ENCODE measurements at regions not wholly inside any gene's neighbourhood (a gene's known extent, or its start where the extent isn't known, plus 50 kb on each side); places are given as distances from the start of the nearest gene placed in this dataset.

DNA sequence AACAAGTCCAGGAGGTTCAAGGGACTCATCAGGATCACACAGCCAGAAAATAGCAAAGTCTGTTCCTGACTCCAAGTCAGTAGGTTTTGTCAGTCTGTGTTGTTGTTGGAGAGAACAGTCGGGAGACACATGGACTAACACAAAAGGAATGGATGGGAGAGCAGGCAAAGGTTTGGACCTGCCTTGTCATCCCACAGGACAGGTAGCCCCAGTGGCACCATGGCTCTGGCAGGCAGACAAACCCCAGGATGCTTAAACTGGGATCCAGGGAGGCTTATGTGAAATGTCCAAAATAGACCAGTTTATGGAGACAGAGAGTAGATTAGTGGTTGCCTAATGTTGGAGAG, 201.6 kb upstream of the NAV2 start:
- DNase-seq (ENCODE audit: low spot score), result no peak
- intact Hi-C loops (cut with micrococcal nuclease), result no loop called here
- Mint-ChIP-seq H3K36me3 (ENCODE audit: low read depth) (no peaks in the 10 kb centered on the region), H3K27me3 (ENCODE audit: low read depth) (peaks cover 8% of the 10 kb centered on the region), H3K27ac (no peak overlapping the region), H3K4me1 (ENCODE audit: low read depth) (no peaks in the 10 kb centered on the region), H3K4me3 (ENCODE audit: low read depth) (no peak overlapping the region), H3K9me3 (no peaks in the 10 kb centered on the region)

DNA sequence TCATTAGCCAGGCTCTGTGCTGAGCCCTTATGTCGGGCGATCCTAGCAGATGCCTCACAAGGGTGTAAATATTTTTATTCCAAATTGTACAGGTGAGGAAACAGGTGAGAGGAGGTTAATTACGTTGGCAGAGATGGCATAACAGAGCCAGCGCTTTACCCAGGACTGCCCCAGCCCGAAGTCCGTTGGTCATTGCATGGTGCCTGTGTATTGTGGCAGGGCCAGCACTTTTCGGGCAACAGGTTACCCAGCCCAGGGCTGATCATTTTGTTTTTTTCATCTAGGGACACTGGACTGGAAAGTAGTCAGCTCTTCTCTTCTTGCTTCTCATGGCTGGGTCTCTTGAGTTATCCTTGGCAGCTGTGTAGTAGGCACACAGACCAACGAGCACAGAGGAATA, 202.2 kb upstream of the NAV2 start:
- intact Hi-C loops (cut with micrococcal nuclease), result no loop called here
- Mint-ChIP-seq H3K4me3 (ENCODE audit: low read depth) (no peak overlapping the region), H3K27ac (no peak overlapping the region), H3K27me3 (ENCODE audit: low read depth) (peaks cover 8% of the 10 kb centered on the region), H3K9me3 (no peaks in the 10 kb centered on the region), H3K36me3 (ENCODE audit: low read depth) (no peaks in the 10 kb centered on the region), H3K4me1 (ENCODE audit: low read depth) (no peaks in the 10 kb centered on the region)
- DNase-seq (ENCODE audit: low spot score), result no peak

DNA sequence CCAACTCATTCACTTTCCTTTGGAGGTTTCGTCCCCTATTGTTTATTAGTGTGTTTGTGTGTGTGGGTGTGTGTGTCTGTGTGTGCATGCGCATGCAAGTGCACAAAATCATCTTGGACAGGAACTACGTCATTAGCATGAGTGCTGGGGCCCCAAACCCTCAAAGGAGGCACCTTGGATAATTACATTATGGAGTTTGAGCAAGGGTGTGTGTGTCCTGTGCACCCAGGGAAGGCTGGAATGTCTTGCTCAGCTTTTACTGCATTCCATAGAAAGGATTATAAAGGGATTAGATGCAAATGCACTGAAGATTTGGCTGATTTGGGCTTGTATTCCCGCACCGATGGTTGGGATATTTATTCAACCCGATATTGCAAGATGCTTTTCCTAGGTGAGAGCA, 203.4 kb upstream of the NAV2 start:
- Mint-ChIP-seq H3K9me3 (no peaks in the 10 kb centered on the region), H3K36me3 (ENCODE audit: low read depth) (no peaks in the 10 kb centered on the region), H3K4me3 (ENCODE audit: low read depth) (no peak overlapping the region), H3K27me3 (ENCODE audit: low read depth) (peaks cover 6% of the 10 kb centered on the region), H3K27ac (no peak overlapping the region), H3K4me1 (ENCODE audit: low read depth) (no peaks in the 10 kb centered on the region)
- intact Hi-C loops (cut with micrococcal nuclease), result no loop called here
- no peak for DNase-seq (ENCODE audit: low spot score)

DNA sequence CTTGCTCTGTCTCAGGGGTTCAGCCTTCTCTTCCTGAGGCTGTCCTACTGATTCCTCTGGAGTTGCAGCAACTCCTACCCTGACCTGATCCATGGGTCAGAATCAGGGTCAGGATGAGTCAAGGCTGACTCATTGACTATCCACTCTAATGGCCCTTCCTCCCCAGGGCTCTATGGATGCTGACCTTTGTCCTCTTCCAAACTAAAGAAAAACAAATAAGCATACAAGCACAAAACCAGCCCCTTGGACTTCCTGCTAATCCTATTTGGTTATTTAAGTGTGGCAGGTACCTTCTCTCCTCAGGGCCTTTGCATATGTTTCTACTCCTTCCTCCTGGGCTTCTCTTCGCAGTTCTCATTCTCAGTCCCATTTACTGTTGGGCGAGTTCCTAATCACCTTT, 204.5 kb upstream of the NAV2 start:
- DNase-seq (ENCODE audit: low spot score), result no peak
- Mint-ChIP-seq H3K4me3 (ENCODE audit: low read depth) (no peak overlapping the region), H3K4me1 (ENCODE audit: low read depth) (no peaks in the 10 kb centered on the region), H3K36me3 (ENCODE audit: low read depth) (no peaks in the 10 kb centered on the region), H3K27me3 (ENCODE audit: low read depth) (peaks cover 6% of the 10 kb centered on the region), H3K27ac (no peak overlapping the region), H3K9me3 (no peaks in the 10 kb centered on the region)
- intact Hi-C loops (cut with micrococcal nuclease), result no loop called here

DNA sequence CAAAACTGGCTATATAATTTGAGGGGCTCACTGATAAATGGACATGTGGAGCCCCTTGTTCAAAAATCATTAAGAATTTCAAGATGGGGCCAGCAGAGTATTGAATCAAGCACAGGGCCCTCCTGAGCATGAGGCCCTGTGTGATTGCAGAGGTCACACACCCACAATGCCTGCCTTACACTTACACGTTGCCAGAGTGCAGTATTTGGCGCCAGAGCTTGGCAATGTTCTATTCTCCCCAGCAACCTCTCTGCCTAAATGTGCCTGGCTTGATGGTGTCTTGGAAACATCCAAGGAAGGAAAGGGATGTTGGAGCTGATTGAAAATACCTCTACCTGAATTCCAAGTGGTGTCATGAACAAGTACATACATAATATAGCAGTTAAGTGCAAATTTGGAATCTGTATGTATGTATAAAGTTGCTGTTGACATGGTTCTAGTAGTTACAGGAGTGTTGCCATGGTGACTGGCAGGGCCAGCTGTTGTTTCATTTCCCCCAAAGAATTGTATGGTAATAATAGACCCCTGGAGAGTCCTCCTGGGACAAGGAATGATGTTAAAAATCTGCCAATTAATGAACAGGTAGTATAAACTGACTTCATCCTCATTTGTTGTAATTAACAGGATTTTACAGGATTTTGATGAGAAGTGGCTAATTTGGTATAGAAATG, 205.7 kb upstream of the NAV2 start:
- DNase-seq (ENCODE audit: low spot score), result no peak
- H3K27me3 Mint-ChIP-seq (ENCODE audit: low read depth), result peaks cover 6% of the 10 kb centered on the region
- H3K4me1 Mint-ChIP-seq (ENCODE audit: low read depth), result no peaks in the 10 kb centered on the region
- no peak overlapping the region for H3K4me3 Mint-ChIP-seq (ENCODE audit: low read depth)
- H3K36me3 Mint-ChIP-seq (ENCODE audit: low read depth), result no peaks in the 10 kb centered on the region
- no peaks in the 10 kb centered on the region for H3K9me3 Mint-ChIP-seq
- no peak overlapping the region for H3K27ac Mint-ChIP-seq
- intact Hi-C loops (cut with micrococcal nuclease), result no loop called here

DNA sequence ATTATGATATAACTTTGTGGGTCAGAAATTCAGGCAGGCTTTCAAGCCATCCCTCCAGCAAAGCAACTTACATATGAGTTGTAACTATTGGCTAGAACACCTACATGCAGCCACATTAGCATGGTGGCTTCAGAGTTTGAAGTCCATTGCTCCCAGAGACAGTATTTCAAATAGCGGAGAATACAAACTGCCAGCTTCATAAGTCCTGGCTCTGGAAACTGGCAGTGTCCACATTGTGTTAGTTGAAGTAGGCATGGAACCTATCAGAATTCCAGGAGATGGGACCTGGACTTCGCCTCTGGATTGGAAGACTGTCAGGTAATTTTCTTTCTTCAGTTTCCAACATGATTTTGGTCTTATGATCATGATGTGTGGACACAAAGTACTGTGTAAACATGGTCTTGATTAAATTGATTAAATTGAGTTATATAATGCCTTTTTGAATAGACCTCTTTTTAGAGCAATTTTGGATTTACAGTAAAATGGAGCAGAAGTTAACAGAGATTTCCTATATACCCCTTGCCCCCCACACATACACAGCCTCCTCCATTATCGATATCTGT, 209.9 kb upstream of the NAV2 start:
- intact Hi-C loops (cut with micrococcal nuclease), result no loop called here
- no peak overlapping the region for H3K4me3 Mint-ChIP-seq (ENCODE audit: low read depth)
- DNase-seq (ENCODE audit: low spot score), result no peak
- H3K27ac Mint-ChIP-seq, result no peak overlapping the region
- H3K27me3 Mint-ChIP-seq (ENCODE audit: low read depth), result no peaks in the 10 kb centered on the region
- no peaks in the 10 kb centered on the region for H3K36me3 Mint-ChIP-seq (ENCODE audit: low read depth)
- H3K9me3 Mint-ChIP-seq, result no peaks in the 10 kb centered on the region
- H3K4me1 Mint-ChIP-seq (ENCODE audit: low read depth), result no peaks in the 10 kb centered on the region

DNA sequence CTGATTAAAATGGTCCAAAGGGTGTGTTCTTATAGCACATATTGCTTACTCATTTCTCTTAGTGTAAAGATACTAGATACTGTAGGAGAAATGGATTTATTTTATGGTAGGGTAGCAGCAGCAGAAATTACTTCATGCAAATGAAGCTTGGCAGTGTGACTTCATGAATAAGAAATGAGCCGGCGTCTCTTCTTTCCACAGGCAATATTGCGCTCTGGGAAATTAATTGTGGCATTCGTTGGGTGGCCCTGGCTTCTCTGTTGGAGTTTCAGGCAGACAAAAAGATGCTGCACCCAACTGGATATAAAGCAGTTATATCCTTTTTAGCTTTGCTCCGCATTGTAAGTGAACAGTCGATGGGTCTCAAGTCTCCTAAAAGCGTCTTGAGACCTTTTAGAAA, 211.0 kb upstream of the NAV2 start:
- no peaks in the 10 kb centered on the region for H3K36me3 Mint-ChIP-seq (ENCODE audit: low read depth)
- no peaks in the 10 kb centered on the region for H3K9me3 Mint-ChIP-seq
- H3K27me3 Mint-ChIP-seq (ENCODE audit: low read depth), result peaks cover 2% of the 10 kb centered on the region
- no peaks in the 10 kb centered on the region for H3K4me1 Mint-ChIP-seq (ENCODE audit: low read depth)
- intact Hi-C loops (cut with micrococcal nuclease), result no loop called here
- H3K27ac Mint-ChIP-seq, result no peak overlapping the region
- no peak for DNase-seq (ENCODE audit: low spot score)
- H3K4me3 Mint-ChIP-seq (ENCODE audit: low read depth), result no peak overlapping the region

DNA sequence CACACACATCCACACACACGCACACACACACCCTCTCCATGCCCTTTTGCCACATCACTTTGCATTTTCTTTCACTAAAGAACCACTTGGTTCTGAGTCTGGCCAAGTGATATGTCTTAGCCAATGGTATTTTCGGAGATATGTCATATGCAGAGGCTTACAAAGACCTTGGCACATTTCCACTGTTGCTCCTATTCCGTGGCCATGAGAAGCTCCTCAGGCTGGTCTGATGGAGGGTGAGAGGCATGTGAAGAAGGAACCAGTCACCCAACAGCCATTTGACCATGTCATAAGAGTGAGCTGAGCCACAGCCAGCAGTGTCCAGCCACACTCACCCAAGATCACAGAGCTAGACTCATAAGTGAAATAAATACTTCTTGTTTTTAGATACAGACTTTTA, 212.6 kb upstream of the NAV2 start:
- intact Hi-C loops (cut with micrococcal nuclease), result no loop called here
- no peak overlapping the region for H3K4me3 Mint-ChIP-seq (ENCODE audit: low read depth)
- no peak overlapping the region for H3K27ac Mint-ChIP-seq
- H3K27me3 Mint-ChIP-seq (ENCODE audit: low read depth), result peaks cover 2% of the 10 kb centered on the region
- H3K4me1 Mint-ChIP-seq (ENCODE audit: low read depth), result no peaks in the 10 kb centered on the region
- no peaks in the 10 kb centered on the region for H3K9me3 Mint-ChIP-seq
- no peak for DNase-seq (ENCODE audit: low spot score)
- no peaks in the 10 kb centered on the region for H3K36me3 Mint-ChIP-seq (ENCODE audit: low read depth)

DNA sequence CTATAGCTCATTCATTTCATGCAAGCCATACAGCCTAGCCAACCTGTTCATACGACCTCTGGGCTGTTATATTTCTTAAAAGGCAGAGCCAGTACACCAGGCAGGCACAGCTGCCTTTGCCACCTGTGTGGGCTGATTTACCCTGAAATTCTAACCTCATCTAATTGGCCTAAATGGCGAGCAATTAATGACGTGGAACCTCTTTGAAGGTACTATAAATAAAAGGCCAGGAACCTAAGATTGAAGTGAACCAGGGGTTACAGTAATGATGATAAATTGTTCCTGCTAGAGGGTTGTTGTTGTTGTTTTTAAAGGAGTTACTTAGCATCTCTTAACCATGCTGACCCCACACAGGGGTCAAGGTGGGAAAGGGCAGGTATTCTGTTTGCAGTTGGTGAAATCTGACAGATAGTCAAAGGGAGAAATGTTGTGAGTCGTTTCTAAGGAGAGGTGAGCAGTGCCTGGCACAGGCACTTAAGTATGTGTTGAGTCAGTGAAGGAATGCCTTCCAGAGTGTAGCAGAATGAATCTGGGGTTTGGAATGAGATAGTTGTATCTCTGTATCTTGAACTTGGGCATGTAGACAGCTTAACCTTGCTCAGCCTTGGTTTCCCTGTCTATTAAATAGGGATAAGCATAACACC, 213.5 kb upstream of the NAV2 start:
- H3K4me3 Mint-ChIP-seq (ENCODE audit: low read depth), result no peak overlapping the region
- DNase-seq (ENCODE audit: low spot score), result no peak
- H3K27ac Mint-ChIP-seq, result no peak overlapping the region
- no peaks in the 10 kb centered on the region for H3K4me1 Mint-ChIP-seq (ENCODE audit: low read depth)
- H3K27me3 Mint-ChIP-seq (ENCODE audit: low read depth), result peaks cover 2% of the 10 kb centered on the region
- intact Hi-C loops (cut with micrococcal nuclease), result no loop called here
- no peaks in the 10 kb centered on the region for H3K36me3 Mint-ChIP-seq (ENCODE audit: low read depth)
- no peaks in the 10 kb centered on the region for H3K9me3 Mint-ChIP-seq

DNA sequence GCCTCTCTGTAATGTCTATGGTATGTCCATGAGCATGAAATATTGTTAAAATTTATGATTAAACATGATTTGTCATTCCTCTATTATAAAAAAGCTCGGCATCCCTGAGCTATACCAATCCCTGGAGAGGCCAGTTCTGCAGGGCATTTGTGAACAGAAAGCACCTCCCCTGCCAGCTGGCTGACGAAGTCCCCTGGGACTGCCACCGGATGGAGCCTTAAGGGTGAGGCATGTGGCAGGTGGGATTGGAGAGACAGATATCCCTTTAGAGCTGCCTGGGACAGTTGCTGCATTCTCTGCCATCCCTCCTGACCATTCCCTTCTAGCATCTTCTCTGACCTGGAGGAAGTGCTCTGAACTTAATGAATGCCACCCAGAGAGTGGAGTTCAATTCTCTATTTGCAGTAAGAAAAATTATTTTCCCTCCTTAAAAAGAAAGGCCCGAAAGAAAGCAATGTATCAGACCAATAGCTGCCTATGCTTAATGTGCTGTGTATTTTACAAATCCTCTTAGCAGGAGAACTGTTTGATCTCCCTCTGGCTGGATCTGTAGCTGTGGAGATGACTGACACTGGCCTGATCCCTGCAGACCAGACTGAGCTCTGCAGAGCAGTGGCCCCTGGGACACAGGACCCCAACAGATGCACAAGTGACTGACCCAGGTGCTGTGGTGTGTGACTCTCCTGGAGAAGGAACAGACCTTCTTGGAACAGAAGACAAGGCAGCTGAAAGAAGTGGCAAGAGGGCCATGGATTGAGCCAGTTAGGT, 219.0 kb upstream of the NAV2 start:
- Mint-ChIP-seq H3K27me3 (ENCODE audit: low read depth) (peaks cover 6% of the 10 kb centered on the region), H3K9me3 (no peaks in the 10 kb centered on the region), H3K4me3 (ENCODE audit: low read depth) (no peak overlapping the region), H3K27ac (no peak overlapping the region), H3K4me1 (ENCODE audit: low read depth) (no peaks in the 10 kb centered on the region), H3K36me3 (ENCODE audit: low read depth) (no peaks in the 10 kb centered on the region)
- intact Hi-C loops (cut with micrococcal nuclease), result no loop called here
- DNase-seq (ENCODE audit: low spot score), result no peak

DNA sequence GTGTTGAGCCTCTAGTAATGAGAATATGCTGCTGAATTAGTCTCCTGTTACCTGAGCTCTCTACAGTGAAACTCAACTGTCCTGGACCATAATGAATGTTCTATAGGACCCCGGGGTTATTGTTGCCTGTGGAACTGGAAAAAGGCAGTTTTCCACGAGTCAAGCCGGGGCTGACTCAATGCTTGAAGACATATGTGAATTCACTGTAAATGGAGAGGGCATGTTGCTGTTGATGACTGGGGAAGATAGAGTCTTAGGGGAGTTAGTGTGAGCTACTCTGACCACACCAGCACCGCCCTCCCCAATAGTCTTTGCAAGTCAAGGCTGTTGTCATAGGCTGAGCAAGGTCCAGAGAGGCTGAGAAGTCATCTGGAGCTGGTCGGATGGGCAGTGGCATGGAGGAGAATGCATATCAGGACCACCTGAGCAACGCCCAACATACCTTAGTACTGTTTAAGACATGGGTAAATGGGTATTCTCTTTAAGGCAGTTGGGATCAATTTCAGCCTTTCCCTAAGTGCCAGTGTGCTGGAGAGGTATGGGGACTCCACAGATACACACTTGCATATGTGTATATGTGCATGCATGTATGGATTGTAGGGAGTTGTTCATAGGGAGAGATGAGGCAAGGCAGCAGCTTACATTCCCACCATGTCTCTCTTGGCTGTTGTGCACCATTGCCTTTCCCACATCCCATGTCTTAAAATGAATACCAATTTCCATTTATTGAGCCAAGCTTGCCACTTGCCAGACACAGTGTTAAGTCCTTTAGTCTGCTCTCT, 230.1 kb upstream of the NAV2 start:
- Mint-ChIP-seq H3K9me3 (no peaks in the 10 kb centered on the region), H3K27ac (no peak overlapping the region), H3K36me3 (ENCODE audit: low read depth) (no peaks in the 10 kb centered on the region), H3K4me1 (ENCODE audit: low read depth) (no peaks in the 10 kb centered on the region), H3K4me3 (ENCODE audit: low read depth) (no peak overlapping the region), H3K27me3 (ENCODE audit: low read depth) (no peaks in the 10 kb centered on the region)
- intact Hi-C loops (cut with micrococcal nuclease), result no loop called here
- DNase-seq (ENCODE audit: low spot score), result no peak

DNA sequence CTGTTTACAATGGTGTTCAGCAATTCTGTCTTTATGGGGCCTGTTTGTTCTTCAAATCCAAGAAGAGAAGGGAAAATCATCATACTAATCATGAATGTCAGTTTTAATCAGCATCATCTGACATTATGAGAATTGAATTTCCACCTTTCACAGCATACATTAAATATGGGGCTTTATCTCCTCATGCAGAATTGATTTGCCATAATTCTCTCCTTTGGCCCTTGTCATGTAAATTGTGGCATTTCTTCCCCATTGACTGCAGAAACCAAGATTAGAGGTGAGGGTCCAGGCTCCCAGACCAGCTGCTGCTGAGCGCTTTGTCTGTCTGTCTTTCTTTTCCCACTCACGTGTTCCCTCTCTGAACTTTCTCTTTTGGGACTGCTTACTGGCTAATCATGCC, 232.1 kb upstream of the NAV2 start:
- no peak for DNase-seq (ENCODE audit: low spot score)
- H3K36me3 Mint-ChIP-seq (ENCODE audit: low read depth), result no peaks in the 10 kb centered on the region
- H3K9me3 Mint-ChIP-seq, result no peaks in the 10 kb centered on the region
- H3K27ac Mint-ChIP-seq, result no peak overlapping the region
- no peaks in the 10 kb centered on the region for H3K4me1 Mint-ChIP-seq (ENCODE audit: low read depth)
- H3K4me3 Mint-ChIP-seq (ENCODE audit: low read depth), result no peak overlapping the region
- no peaks in the 10 kb centered on the region for H3K27me3 Mint-ChIP-seq (ENCODE audit: low read depth)
- intact Hi-C loops (cut with micrococcal nuclease), result no loop called here

Measured in activated T-helper 2 cell treated with anti-CD3 and anti-CD28 coated beads, Interferon-gamma antibody, Interleukin-2, Interleukin-4, amounts not matched to agents 10 μg/mL and 5 μg/mL and 100 μg/mL, durations not matched to agents 14 hours and 24 hours and 36 hours (primary cell).